GM12878 (cell line): ENCODE measurements at regions not wholly inside any gene's neighbourhood (a gene's known extent, or its start where the extent isn't known, plus 50 kb on each side); places are given as distances from the start of the nearest gene placed in this dataset.

ENCODE experiments used
- ATAC-seq: fragments of 200-7000 bp; cut with Tn5 transposase; 3 replicates; pipeline ENCODE4 v1.9.1; 2020; ENCODE audit warnings: mild to moderate bottlenecking, moderate library complexity
- BruUV-seq: library from RNA; stranded (reverse); fragments of 400-500 nt; replicated peaks from 2 replicates; lab custom pipeline; 2021; lab: Mats Ljungman, UMichigan
- CTCF ChIA-PET: fragments of 300-600 bp; sonication (Branson Sonifier 250); formaldehyde crosslinking; extraction: SDS; loops from one replicate; lab custom pipeline; 2021; ENCODE audit warnings: inconsistent platforms; lab: Yijun Ruan, JAX
- POLR2A ChIA-PET: fragments of 350-600 bp; formaldehyde crosslinking; extraction: SDS; loops from one replicate; lab custom pipeline; 2021; ENCODE audit warnings: inconsistent platforms; lab: Charles Lee
- RAD21 ChIA-PET: fragments of 300-600 bp; sonication (Branson Sonifier 250); formaldehyde crosslinking; loops from one replicate; lab custom pipeline; 2023; ENCODE audit warnings: antibody characterized with exemption; ENCODE audit not compliant: unreplicated experiment; lab: Charles Lee
- SMC1A ChIA-PET: fragments of 300-600 bp; sonication (Branson Sonifier 250); formaldehyde crosslinking; loops from one replicate; lab custom pipeline; 2023; ENCODE audit not compliant: unreplicated experiment, uncharacterized antibody; lab: Charles Lee
- DNase-seq: peaks from one replicate; pipeline ENCODE4 v3.0.0-alpha.2; 2011; ENCODE audit warnings: low read depth, low spot score
- FAIRE-seq: peaks from 3 replicates; lab custom pipeline; 2011; peaks lifted over from hg19 to GRCh38; lab: Jason Lieb, UNC
- H2AFZ ChIP-seq: 2 replicates; pipeline ENCODE4 v1.6.0; 2011; ENCODE audit warnings: low read depth, low read length, control low read depth; ENCODE audit not compliant: control insufficient read depth
- H3K27ac ChIP-seq: 2 replicates; pipeline ENCODE4 v1.5.1; 2011; ENCODE audit warnings: control low read depth; ENCODE audit not compliant: control insufficient read depth, insufficient read depth
- H3K27me3 ChIP-seq, 2 experiments: replicated peaks in 1 of 2; 2 replicates each; pipeline versions ENCODE4 v1.6.0 to v1.6.1; 2011; ENCODE audit warnings: low read length in 1 of 2; ENCODE audit not compliant: control insufficient read depth in 2 of 2, insufficient read depth in 2 of 2
- H3K36me3 ChIP-seq, 2 experiments: 2 replicates each; pipeline ENCODE4 v1.5.1; 2011; ENCODE audit warnings: low read length in 1 of 2; ENCODE audit not compliant: control insufficient read depth in 2 of 2, insufficient read depth in 2 of 2
- H3K4me1 ChIP-seq: 2 replicates; pipeline ENCODE4 v1.6.1; 2011; ENCODE audit warnings: mild to moderate bottlenecking, low read length, moderate library complexity, mixed read lengths; ENCODE audit not compliant: control insufficient read depth, insufficient read depth
- H3K4me2 ChIP-seq: 2 replicates; pipeline ENCODE4 v1.6.0; 2011; ENCODE audit warnings: control low read depth; ENCODE audit not compliant: control insufficient read depth, insufficient read depth
- H3K4me3 ChIP-seq: fragments of 200-600 bp; sonication (generic); 2 replicates; pipeline ENCODE4 v1.5.1; 2016
- H3K79me2 ChIP-seq: 2 replicates; pipeline ENCODE4 v1.6.0; 2011; ENCODE audit warnings: low read length; ENCODE audit not compliant: control insufficient read depth, insufficient read depth
- H3K9ac ChIP-seq: 2 replicates; pipeline ENCODE4 v1.8.0; 2011; ENCODE audit warnings: low read length, control low read depth, mixed read lengths; ENCODE audit not compliant: control insufficient read depth, insufficient read depth
- H3K9me3 ChIP-seq: replicated peaks from 3 replicates; pipeline ENCODE4 v1.5.1; 2011; ENCODE audit warnings: mild to moderate bottlenecking, low read length; ENCODE audit not compliant: control insufficient read depth, insufficient read depth
- H4K20me1 ChIP-seq: 2 replicates; pipeline ENCODE4 v1.6.0; 2011; ENCODE audit not compliant: control insufficient read depth, insufficient read depth
- CHD4 ChIP-seq: fragments of 200-600 bp; sonication (generic); IDR thresholded peaks from 2 replicates; pipeline ENCODE4 v1.6.1; 2016; ENCODE audit warnings: mild to moderate bottlenecking
- CREB1 ChIP-seq: IDR thresholded peaks from 2 replicates; pipeline ENCODE4 v1.6.1; 2012; ENCODE audit warnings: low read depth, mild to moderate bottlenecking, inconsistent platforms
- GATAD2B ChIP-seq: fragments of 450-650 bp; conservative IDR thresholded peaks from 2 replicates; pipeline ENCODE4 v1.6.1; 2017; ENCODE audit warnings: low read depth, mild to moderate bottlenecking, moderate library complexity
- HDAC2 ChIP-seq: fragments of 200-600 bp; sonication (generic); IDR thresholded peaks from 2 replicates; pipeline ENCODE4 v1.6.1; 2017
- JUND ChIP-seq: IDR thresholded peaks from 2 replicates; pipeline ENCODE4 v1.6.1; 2012; ENCODE audit warnings: low read depth, mild to moderate bottlenecking, low read length, improper control_type of control experiment, moderate library complexity
- MEF2B ChIP-seq: fragments of 450-650 bp; IDR thresholded peaks from 2 replicates; pipeline ENCODE4 v1.6.1; 2018; ENCODE audit warnings: mild to moderate bottlenecking, moderate library complexity; ENCODE audit not compliant: partially characterized antibody, poor library complexity, severe bottlenecking
- NFXL1 ChIP-seq: fragments of 450-650 bp; IDR thresholded peaks from 2 replicates; pipeline ENCODE4 v1.6.1; 2017; ENCODE audit warnings: antibody characterized with exemption, mild to moderate bottlenecking, borderline replicate concordance
- NR2C1 ChIP-seq: fragments of 450-650 bp; IDR thresholded peaks from 2 replicates; pipeline ENCODE4 v1.6.1; 2017; ENCODE audit warnings: antibody characterized with exemption, mild to moderate bottlenecking, moderate library complexity
- SMC3 ChIP-seq: IDR thresholded peaks from 2 replicates; pipeline ENCODE4 v1.6.1; 2011; ENCODE audit warnings: low read length, improper control_type of control experiment, borderline replicate concordance
- ZBED1 ChIP-seq: IDR thresholded peaks from 2 replicates; pipeline ENCODE4 v1.6.1; 2016; ENCODE audit warnings: borderline replicate concordance
- ZNF24 ChIP-seq: fragments of 450-650 bp; IDR thresholded peaks from 2 replicates; pipeline ENCODE4 v1.6.1; 2017; ENCODE audit warnings: antibody characterized with exemption, mild to moderate bottlenecking
- WGBS: methylation state at CpG from one replicate; pipeline ENCODE4 v1.1.6; 2016; ENCODE audit warnings: low lambda C conversion rate; ENCODE audit not compliant: insufficient replicate concordance, insufficient coverage; ENCODE audit errors: missing lambda C conversion rate; 5-methylcytosine and 5-hydroxymethylcytosine counted together
- in situ Hi-C: fragments of 300-500 bp; cut with MboI; formaldehyde crosslinking; loops from 9 replicates; pipeline ENCODE4 v1.14.3; 2018; ENCODE audit warnings: mixed read lengths
- intact Hi-C: fragments of 100-400 bp; cut with micrococcal nuclease; formaldehyde crosslinking; loops from one replicate; pipeline ENCODE4 v1.14.2; 2022; ENCODE audit not compliant: unreplicated experiment
- TF ChIP-seq, protein P1 (sequence below): IDR thresholded peaks from 2 replicates; pipeline ENCODE4 v1.6.1; 2012; ENCODE audit warnings: low read depth, low read length, improper control_type of control experiment
- TF ChIP-seq, protein P2 (sequence below): IDR thresholded peaks from 2 replicates; pipeline ENCODE4 v1.6.1; 2011; ENCODE audit warnings: low read depth, low read length, improper control_type of control experiment, borderline replicate concordance
- TF ChIP-seq, protein P3 (sequence below): IDR thresholded peaks from 2 replicates; pipeline ENCODE4 v1.6.1; 2011; ENCODE audit warnings: borderline replicate concordance, low read depth, mild to moderate bottlenecking, moderate library complexity, mixed read lengths, low read length; ENCODE audit not compliant: insufficient read depth; ENCODE audit errors: extremely low read length
- TF ChIP-seq, protein P4 (sequence below): fragments of 450-650 bp; IDR thresholded peaks from 2 replicates; pipeline ENCODE4 v1.6.1; 2017; ENCODE audit warnings: antibody characterized with exemption, mild to moderate bottlenecking, moderate library complexity
- TF ChIP-seq, protein P5 (sequence below): IDR thresholded peaks from 2 replicates; pipeline ENCODE4 v1.6.1; 2012; ENCODE audit warnings: low read length, inconsistent platforms

DNA sequence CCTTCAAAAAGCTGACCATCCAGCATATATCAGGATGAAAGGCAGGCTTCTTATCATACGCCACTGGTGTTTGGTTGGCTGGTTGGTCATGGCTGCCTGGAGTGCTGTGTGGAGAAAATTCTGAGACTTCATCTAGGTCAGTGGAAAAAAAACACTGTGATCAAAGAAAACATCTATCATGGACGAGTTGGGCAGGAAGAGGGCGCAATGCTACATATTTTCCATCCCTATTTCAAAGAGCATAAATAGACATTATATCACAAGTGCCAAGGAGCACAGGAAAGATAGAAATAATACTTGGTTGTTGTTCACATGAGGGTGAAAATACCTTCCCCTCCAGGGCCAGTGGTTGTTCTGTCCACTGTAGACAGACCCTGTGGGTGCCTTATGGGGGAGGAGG is 128.4 kb upstream of the PLPP4 start (continued):
- TF ChIP-seq CREB1 = no peak
- TF ChIP-seq SMC3 = no peak

DNA sequence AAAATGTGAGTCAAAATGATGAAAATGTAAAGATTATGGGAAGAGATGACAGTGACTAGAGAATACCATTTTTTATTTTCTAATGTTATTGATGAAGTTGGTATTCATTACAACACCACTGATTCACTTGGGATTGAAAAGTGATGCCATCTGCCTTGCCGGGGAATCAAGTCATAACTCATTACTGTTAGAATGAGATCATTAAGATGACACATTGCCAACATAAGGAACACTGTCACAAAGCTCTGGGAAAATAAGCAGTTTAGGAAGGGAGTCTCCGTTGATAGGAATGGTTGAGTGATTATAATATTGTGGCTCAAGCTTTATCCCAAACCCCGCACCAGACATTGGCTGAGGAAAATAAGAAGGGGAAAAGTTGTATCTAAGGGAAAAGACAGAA is 121.5 kb upstream of the PLPP4 start:
- H3K27ac ChIP-seq = no peak overlapping the region
- ChIA-PET CTCF (interaction anchor here (1.0 to 3.8 kb wide), 3 partner anchors 18 to 648 kb away, joined by 3 to 44 read pairs (median 3); no protein-coding TSS in a partner anchor), POLR2A (no interaction called here), SMC1A (no interaction called here), RAD21 (interaction anchor here (1.0 kb wide), 1 partner anchor 648 kb away, joined by 3 read pairs; no protein-coding TSS in a partner anchor)
- H3K4me1 ChIP-seq = no peaks in the 10 kb centered on the region
- no peak overlapping the region for H3K4me2 ChIP-seq
- FAIRE-seq (no peak), ATAC-seq (no peak), DNase-seq (no peak)
- intact Hi-C loops = loop anchor here (10.0 kb wide), 1 partner anchor 581 kb away; no protein-coding TSS in a partner anchor
- H3K9ac ChIP-seq = no peak overlapping the region
- no peak overlapping the region for H3K4me3 ChIP-seq
- no TSS peak for BruUV-seq
- in situ Hi-C loops = loop anchor here (10.0 kb wide), 2 partner anchors 581 to 651 kb away; no protein-coding TSS in a partner anchor
- no peaks in the 10 kb centered on the region for H3K36me3 ChIP-seq
- H2AFZ ChIP-seq = no peak overlapping the region
- H3K79me2 ChIP-seq = no peaks in the 10 kb centered on the region
- no peaks in the 10 kb centered on the region for H3K9me3 ChIP-seq
- H3K27me3 ChIP-seq = no peaks in the 10 kb centered on the region
- no peaks in the 10 kb centered on the region for H4K20me1 ChIP-seq
- 43% methylated on average over 3 of the region's 3 CpGs for WGBS
- TF ChIP-seq HDAC2 = no peak
- TF ChIP-seq, protein P1, sequence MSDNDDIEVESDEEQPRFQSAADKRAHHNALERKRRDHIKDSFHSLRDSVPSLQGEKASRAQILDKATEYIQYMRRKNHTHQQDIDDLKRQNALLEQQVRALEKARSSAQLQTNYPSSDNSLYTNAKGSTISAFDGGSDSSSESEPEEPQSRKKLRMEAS = no peak
- TF ChIP-seq NFXL1 = no peak
- no peak for TF ChIP-seq CHD4
- no peak for TF ChIP-seq JUND
- TF ChIP-seq, protein P2, sequence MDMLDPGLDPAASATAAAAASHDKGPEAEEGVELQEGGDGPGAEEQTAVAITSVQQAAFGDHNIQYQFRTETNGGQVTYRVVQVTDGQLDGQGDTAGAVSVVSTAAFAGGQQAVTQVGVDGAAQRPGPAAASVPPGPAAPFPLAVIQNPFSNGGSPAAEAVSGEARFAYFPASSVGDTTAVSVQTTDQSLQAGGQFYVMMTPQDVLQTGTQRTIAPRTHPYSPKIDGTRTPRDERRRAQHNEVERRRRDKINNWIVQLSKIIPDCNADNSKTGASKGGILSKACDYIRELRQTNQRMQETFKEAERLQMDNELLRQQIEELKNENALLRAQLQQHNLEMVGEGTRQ = no peak
- TF ChIP-seq, protein P3, sequence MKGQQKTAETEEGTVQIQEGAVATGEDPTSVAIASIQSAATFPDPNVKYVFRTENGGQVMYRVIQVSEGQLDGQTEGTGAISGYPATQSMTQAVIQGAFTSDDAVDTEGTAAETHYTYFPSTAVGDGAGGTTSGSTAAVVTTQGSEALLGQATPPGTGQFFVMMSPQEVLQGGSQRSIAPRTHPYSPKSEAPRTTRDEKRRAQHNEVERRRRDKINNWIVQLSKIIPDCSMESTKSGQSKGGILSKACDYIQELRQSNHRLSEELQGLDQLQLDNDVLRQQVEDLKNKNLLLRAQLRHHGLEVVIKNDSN = no peak
- TF ChIP-seq, protein P4, sequence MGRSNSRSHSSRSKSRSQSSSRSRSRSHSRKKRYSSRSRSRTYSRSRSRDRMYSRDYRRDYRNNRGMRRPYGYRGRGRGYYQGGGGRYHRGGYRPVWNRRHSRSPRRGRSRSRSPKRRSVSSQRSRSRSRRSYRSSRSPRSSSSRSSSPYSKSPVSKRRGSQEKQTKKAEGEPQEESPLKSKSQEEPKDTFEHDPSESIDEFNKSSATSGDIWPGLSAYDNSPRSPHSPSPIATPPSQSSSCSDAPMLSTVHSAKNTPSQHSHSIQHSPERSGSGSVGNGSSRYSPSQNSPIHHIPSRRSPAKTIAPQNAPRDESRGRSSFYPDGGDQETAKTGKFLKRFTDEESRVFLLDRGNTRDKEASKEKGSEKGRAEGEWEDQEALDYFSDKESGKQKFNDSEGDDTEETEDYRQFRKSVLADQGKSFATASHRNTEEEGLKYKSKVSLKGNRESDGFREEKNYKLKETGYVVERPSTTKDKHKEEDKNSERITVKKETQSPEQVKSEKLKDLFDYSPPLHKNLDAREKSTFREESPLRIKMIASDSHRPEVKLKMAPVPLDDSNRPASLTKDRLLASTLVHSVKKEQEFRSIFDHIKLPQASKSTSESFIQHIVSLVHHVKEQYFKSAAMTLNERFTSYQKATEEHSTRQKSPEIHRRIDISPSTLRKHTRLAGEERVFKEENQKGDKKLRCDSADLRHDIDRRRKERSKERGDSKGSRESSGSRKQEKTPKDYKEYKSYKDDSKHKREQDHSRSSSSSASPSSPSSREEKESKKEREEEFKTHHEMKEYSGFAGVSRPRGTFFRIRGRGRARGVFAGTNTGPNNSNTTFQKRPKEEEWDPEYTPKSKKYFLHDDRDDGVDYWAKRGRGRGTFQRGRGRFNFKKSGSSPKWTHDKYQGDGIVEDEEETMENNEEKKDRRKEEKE = no peak
- no peak for TF ChIP-seq NR2C1
- TF ChIP-seq GATAD2B = no peak
- TF ChIP-seq MEF2B = no peak
- TF ChIP-seq, protein P5, sequence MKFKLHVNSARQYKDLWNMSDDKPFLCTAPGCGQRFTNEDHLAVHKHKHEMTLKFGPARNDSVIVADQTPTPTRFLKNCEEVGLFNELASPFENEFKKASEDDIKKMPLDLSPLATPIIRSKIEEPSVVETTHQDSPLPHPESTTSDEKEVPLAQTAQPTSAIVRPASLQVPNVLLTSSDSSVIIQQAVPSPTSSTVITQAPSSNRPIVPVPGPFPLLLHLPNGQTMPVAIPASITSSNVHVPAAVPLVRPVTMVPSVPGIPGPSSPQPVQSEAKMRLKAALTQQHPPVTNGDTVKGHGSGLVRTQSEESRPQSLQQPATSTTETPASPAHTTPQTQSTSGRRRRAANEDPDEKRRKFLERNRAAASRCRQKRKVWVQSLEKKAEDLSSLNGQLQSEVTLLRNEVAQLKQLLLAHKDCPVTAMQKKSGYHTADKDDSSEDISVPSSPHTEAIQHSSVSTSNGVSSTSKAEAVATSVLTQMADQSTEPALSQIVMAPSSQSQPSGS = no peak
- TF ChIP-seq ZBED1 = no peak
- TF ChIP-seq ZNF24 = no peak
